ENCODE measurements at regions not wholly inside any gene's neighbourhood (a gene's known extent, or its start where the extent isn't known, plus 50 kb on each side); places are given as distances from the start of the nearest gene placed in this dataset.
A peak's percentile ranks its signal among the peaks of the same experiment; 100 is the strongest.

DNA sequence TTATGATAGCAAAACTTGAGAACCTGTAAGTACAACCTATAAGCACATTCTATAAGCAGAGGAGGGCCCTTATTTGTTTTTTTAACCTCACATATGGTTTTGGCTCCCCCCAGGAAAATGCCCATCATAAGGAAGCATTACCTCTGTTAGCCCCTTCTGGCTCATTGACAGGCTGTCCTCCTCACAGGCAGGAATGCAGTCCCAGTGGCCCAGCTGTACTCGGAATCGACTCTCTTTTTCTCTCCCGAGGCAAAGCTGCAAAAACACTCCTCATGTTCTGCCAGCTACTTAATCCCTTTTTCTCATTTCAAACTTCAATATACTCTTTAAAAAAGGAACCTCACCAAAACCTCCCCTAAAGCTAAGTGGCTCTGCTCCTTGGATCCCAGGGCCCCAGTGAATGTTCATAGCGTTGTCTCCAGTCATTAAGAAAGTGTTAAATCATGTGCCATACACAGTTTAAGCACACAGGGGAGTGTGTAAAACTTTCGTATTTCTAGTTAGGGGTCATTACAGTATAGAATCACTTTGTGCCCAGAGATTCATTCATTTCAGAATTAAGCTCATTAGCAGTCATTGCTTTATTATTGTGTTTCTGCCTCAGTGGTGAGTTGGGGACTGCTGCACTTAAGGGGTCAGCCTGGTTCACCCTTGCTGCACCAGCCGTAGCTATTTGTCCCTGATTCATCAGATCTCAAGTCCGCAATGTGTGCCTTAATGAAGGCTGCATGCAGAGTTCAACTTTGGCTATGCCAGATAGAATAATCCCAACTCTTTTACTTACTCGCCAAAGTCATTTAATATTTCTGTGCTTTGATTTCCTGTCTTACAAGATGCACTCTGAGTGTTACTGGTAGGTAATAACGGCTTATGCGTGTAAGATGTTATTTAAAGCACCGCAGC, 57.6 kb downstream of the JRKL start:
- DNase-seq (ENCODE audit: insufficient read length, low spot score) (no peak), FAIRE-seq (no peak)
- TF ChIP-seq POU2F2 (IDR thresholded peaks at IDR 0.05; ENCODE audit: low read depth, low read length): no peak
- no peak for TF ChIP-seq TAF1 (IDR thresholded peaks at IDR 0.05; ENCODE audit: low read depth, low read length)
- TF ChIP-seq POLR2AphosphoS5 (IDR thresholded peaks at IDR 0.05; ENCODE audit: low read depth, low read length): no peak
- TF ChIP-seq SPI1 (IDR thresholded peaks at IDR 0.05; ENCODE audit: low read depth, low read length): no peak
- no peak for TF ChIP-seq PAX5 (IDR thresholded peaks at IDR 0.05; ENCODE audit: insufficient read depth, low read length, severe bottlenecking)
- TF ChIP-seq POLR2A (IDR thresholded peaks at IDR 0.05; ENCODE audit: low read depth, low read length): no peak

GRCh38 chr11:96448225-96448624, 58.4 kb downstream of the JRKL start:
- TF ChIP-seq POU2F2 (IDR thresholded peaks at IDR 0.05; ENCODE audit: low read depth, low read length) (no peak), POLR2A (IDR thresholded peaks at IDR 0.05; ENCODE audit: low read depth, low read length) (no peak), TAF1 (IDR thresholded peaks at IDR 0.05; ENCODE audit: low read depth, low read length) (no peak), SPI1 (IDR thresholded peaks at IDR 0.05; ENCODE audit: low read depth, low read length) (no peak), PAX5 (IDR thresholded peaks at IDR 0.05; ENCODE audit: insufficient read depth, low read length, severe bottlenecking) (no peak), POLR2AphosphoS5 (IDR thresholded peaks at IDR 0.05; ENCODE audit: low read depth, low read length) (no peak)
- FAIRE-seq (no peak), DNase-seq (ENCODE audit: insufficient read length, low spot score) (no peak)

DNA sequence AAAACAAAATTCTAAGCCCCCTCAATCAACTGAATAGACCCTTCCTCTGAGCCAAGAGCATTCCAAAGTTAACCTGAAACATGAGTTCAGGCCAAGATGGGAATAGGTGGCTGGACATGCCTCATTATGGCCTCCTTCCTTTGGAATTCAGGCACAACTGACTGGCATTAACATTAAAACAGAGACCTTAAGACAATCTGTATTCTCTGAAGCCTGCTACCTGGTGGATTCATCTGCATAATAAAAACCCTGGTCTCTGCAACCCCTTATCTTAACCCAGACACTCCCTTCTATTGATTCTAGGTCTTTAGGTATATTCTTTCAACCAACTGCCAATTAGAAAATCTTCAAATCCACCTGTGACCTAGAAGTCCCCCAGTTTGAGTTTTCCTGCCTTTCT, 66.3 kb downstream of the JRKL start:
- no peak for DNase-seq (ENCODE audit: insufficient read length, low spot score)
- no peak for FAIRE-seq
- TF ChIP-seq POLR2A (IDR thresholded peaks at IDR 0.05; ENCODE audit: low read depth, low read length): no peak
- no peak for TF ChIP-seq SPI1 (IDR thresholded peaks at IDR 0.05; ENCODE audit: low read depth, low read length)
- TF ChIP-seq POLR2AphosphoS5 (IDR thresholded peaks at IDR 0.05; ENCODE audit: low read depth, low read length): no peak
- no peak for TF ChIP-seq PAX5 (IDR thresholded peaks at IDR 0.05; ENCODE audit: insufficient read depth, low read length, severe bottlenecking)
- TF ChIP-seq TAF1 (IDR thresholded peaks at IDR 0.05; ENCODE audit: low read depth, low read length): no peak
- TF ChIP-seq POU2F2 (IDR thresholded peaks at IDR 0.05; ENCODE audit: low read depth, low read length): no peak

DNA sequence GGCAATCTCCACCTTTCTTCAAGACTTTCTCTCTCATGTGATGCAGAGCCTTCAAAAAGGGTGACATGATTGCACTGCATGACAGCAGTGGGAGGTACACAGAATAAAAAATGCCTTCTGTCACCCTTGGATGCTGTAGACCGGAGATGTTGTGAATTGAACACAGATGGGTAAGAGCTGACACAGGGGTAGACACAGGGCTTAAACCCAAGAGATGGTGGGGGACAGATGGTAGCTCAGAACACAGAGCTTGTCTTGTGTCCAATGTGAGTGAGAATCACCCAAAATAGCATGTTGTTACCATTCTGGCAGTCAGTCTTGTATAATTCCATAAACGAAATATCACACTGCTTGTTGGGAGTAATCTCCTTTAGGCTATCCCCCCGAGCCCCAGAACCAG, 69.9 kb downstream of the JRKL start:
- no peak for DNase-seq (ENCODE audit: insufficient read length, low spot score)

GRCh38 chr11:96461871-96462270, 72.1 kb downstream of the JRKL start:
- FAIRE-seq (no peak), DNase-seq (ENCODE audit: insufficient read length, low spot score) (no peak)
- TF ChIP-seq POU2F2 (IDR thresholded peaks at IDR 0.05; ENCODE audit: low read depth, low read length): no peak
- TF ChIP-seq PAX5 (IDR thresholded peaks at IDR 0.05; ENCODE audit: insufficient read depth, low read length, severe bottlenecking): no peak
- no peak for TF ChIP-seq POLR2A (IDR thresholded peaks at IDR 0.05; ENCODE audit: low read depth, low read length)
- no peak for TF ChIP-seq SPI1 (IDR thresholded peaks at IDR 0.05; ENCODE audit: low read depth, low read length)
- TF ChIP-seq TAF1 (IDR thresholded peaks at IDR 0.05; ENCODE audit: low read depth, low read length): no peak
- TF ChIP-seq POLR2AphosphoS5 (IDR thresholded peaks at IDR 0.05; ENCODE audit: low read depth, low read length): no peak

More for the DNA sequence above, 69.9 kb downstream of the JRKL start:
- TF ChIP-seq TAF1 (IDR thresholded peaks at IDR 0.05; ENCODE audit: low read depth, low read length) (no peak), SPI1 (IDR thresholded peaks at IDR 0.05; ENCODE audit: low read depth, low read length) (no peak), POU2F2 (IDR thresholded peaks at IDR 0.05; ENCODE audit: low read depth, low read length) (no peak), POLR2A (IDR thresholded peaks at IDR 0.05; ENCODE audit: low read depth, low read length) (no peak), POLR2AphosphoS5 (IDR thresholded peaks at IDR 0.05; ENCODE audit: low read depth, low read length) (no peak), PAX5 (IDR thresholded peaks at IDR 0.05; ENCODE audit: insufficient read depth, low read length, severe bottlenecking) (no peak)
- FAIRE-seq: no peak

- DNase-seq (ENCODE audit: insufficient read length, low spot score) (peak; percentile 38), FAIRE-seq (peak; percentile 75)
- TF ChIP-seq SPI1 (IDR thresholded peaks at IDR 0.05; ENCODE audit: low read depth, low read length): no peak
- TF ChIP-seq POLR2A (IDR thresholded peaks at IDR 0.05; ENCODE audit: low read depth, low read length): no peak
Observed at GRCh38 chr11:96464700-96465307, 75.0 kb downstream of the JRKL start.

DNA sequence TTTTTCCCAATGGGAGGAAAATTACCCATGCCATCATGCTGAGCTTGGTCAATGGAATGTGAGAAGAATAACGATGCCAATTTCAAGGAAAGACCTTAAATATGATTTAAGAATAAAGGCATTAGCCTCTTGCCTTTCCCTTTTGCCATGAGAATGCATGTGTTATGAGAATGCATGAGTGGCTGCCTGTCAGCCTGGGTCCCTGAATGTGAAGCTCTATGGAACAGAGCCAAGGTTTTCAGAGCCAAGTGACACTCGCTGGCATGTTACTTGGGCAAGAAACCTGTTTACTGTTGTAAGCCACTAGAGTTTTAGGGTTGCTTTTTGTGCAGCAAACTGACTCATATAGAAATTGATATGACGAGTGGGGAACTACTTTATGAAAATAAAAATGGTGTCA, 75.7 kb downstream of the JRKL start:
- DNase-seq (ENCODE audit: insufficient read length, low spot score) (no peak), FAIRE-seq (no peak)
- TF ChIP-seq POLR2AphosphoS5 (IDR thresholded peaks at IDR 0.05; ENCODE audit: low read depth, low read length) (no peak), PAX5 (IDR thresholded peaks at IDR 0.05; ENCODE audit: insufficient read depth, low read length, severe bottlenecking) (no peak), SPI1 (IDR thresholded peaks at IDR 0.05; ENCODE audit: low read depth, low read length) (no peak), POU2F2 (IDR thresholded peaks at IDR 0.05; ENCODE audit: low read depth, low read length) (no peak), POLR2A (IDR thresholded peaks at IDR 0.05; ENCODE audit: low read depth, low read length) (no peak), TAF1 (IDR thresholded peaks at IDR 0.05; ENCODE audit: low read depth, low read length) (no peak)

DNA sequence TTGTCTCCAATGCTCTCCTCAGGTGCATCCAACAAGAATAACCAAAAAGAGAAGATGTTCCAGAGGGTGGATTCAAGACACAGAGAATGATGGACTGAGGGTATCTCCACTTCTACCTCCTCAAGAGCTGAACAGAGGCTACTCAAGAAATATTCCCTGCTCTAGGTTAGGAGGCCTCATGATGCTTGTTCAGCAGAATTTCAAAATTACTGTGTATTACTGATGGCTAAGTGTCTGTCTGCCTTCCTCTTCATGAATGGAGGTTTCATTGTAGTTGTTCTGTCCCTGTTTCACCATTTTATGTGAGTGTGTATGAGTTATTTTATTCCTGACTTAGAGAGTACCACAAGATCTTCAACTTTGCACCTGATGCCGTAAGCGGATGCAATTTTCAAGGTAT, 76.8 kb downstream of the JRKL start:
- TF ChIP-seq POLR2A (IDR thresholded peaks at IDR 0.05; ENCODE audit: low read depth, low read length): no peak
- no peak for TF ChIP-seq PAX5 (IDR thresholded peaks at IDR 0.05; ENCODE audit: insufficient read depth, low read length, severe bottlenecking)
- no peak for TF ChIP-seq POU2F2 (IDR thresholded peaks at IDR 0.05; ENCODE audit: low read depth, low read length)
- TF ChIP-seq POLR2AphosphoS5 (IDR thresholded peaks at IDR 0.05; ENCODE audit: low read depth, low read length): no peak
- TF ChIP-seq SPI1 (IDR thresholded peaks at IDR 0.05; ENCODE audit: low read depth, low read length): no peak
- no peak for TF ChIP-seq TAF1 (IDR thresholded peaks at IDR 0.05; ENCODE audit: low read depth, low read length)
- no peak for FAIRE-seq
- no peak for DNase-seq (ENCODE audit: insufficient read length, low spot score)

DNA sequence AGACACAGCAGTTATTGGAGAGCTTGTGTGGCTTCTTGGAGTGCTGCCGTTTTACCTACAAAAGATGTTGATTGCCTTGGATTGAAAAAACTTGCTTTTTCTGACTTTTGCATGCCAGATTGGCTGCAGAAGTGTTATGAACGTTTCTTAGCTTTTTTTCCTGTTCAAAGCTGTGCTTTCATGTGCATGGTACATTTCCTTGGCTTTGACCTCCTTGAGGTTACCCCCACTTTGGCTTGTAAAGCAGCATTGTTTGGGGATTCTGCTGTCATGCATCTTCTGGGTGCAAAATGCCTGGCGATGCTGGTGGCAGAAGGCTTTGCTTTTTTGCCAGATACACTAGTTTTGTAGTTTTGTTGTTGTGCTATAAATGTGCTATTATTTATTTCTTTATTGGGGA, 80.0 kb downstream of the JRKL start:
- no peak for FAIRE-seq
- TF ChIP-seq TAF1 (IDR thresholded peaks at IDR 0.05; ENCODE audit: low read depth, low read length): no peak
- TF ChIP-seq POU2F2 (IDR thresholded peaks at IDR 0.05; ENCODE audit: low read depth, low read length): no peak
- TF ChIP-seq POLR2A (IDR thresholded peaks at IDR 0.05; ENCODE audit: low read depth, low read length): no peak
- TF ChIP-seq PAX5 (IDR thresholded peaks at IDR 0.05; ENCODE audit: insufficient read depth, low read length, severe bottlenecking): no peak
- no peak for TF ChIP-seq SPI1 (IDR thresholded peaks at IDR 0.05; ENCODE audit: low read depth, low read length)
- TF ChIP-seq POLR2AphosphoS5 (IDR thresholded peaks at IDR 0.05; ENCODE audit: low read depth, low read length): no peak
- no peak for DNase-seq (ENCODE audit: insufficient read length, low spot score)

Data from GM12891 (cell line).